ENCODE measurements at regions not wholly inside any gene's neighbourhood (a gene's known extent, or its start where the extent isn't known, plus 50 kb on each side); places are given as distances from the start of the nearest gene placed in this dataset.

- TF ChIP-seq POLR2A (IDR thresholded peaks at IDR 0.05) = no peak
- no peak for TF ChIP-seq POLR2AphosphoS5 (IDR thresholded peaks at IDR 0.05)
Measured at GRCh38 chr14:37988472-37988871, 219.2 kb upstream of the SSTR1 start.
